ENCODE measurements at regions not wholly inside any gene's neighbourhood (a gene's known extent, or its start where the extent isn't known, plus 50 kb on each side); places are given as distances from the start of the nearest gene placed in this dataset.

DNA sequence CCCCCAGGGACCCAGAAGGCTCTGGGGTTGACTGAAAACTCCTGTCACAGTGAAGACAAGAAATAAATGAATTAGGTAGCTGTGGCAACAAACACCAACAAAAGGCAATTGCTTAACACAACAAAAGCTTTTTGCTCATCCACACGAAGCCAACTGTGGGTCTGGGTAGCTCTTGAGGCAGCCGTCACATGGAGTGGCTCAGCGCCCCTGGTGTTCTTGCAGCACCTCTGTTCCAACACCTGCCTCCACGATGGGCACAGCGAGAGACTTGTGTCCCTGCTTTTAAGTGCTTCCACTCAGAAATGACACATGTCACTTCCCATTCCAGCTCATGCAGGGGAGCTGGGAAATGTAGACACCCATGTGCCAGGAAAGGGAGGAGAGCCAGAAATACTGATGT, 364.5 kb upstream of the DUSP10 start:
- no peak for ATAC-seq
- TF ChIP-seq ZFP30 (CRISPR knock-in tag; IDR thresholded peaks at IDR 0.05), result no peak
- TF ChIP-seq GLIS3 (CRISPR knock-in tag; IDR thresholded peaks at IDR 0.05), result no peak
- no peak for TF ChIP-seq ZNF70 (CRISPR knock-in tag; IDR thresholded peaks at IDR 0.05)
- TF ChIP-seq ARNTL (CRISPR knock-in tag; IDR thresholded peaks at IDR 0.05; ENCODE audit: borderline replicate concordance, low read depth), result no peak
- no peak for TF ChIP-seq CSDC2 (CRISPR knock-in tag; IDR thresholded peaks at IDR 0.05)
- TF ChIP-seq ZNF8 (CRISPR knock-in tag; IDR thresholded peaks at IDR 0.05), result no peak
- TF ChIP-seq ESRRG (CRISPR knock-in tag; IDR thresholded peaks at IDR 0.05), result no peak
- TF ChIP-seq PPARA (CRISPR knock-in tag; IDR thresholded peaks at IDR 0.05; ENCODE audit: borderline replicate concordance), result no peak
- TF ChIP-seq ZFP3 (CRISPR knock-in tag; IDR thresholded peaks at IDR 0.05), result no peak
- TF ChIP-seq, protein P1, sequence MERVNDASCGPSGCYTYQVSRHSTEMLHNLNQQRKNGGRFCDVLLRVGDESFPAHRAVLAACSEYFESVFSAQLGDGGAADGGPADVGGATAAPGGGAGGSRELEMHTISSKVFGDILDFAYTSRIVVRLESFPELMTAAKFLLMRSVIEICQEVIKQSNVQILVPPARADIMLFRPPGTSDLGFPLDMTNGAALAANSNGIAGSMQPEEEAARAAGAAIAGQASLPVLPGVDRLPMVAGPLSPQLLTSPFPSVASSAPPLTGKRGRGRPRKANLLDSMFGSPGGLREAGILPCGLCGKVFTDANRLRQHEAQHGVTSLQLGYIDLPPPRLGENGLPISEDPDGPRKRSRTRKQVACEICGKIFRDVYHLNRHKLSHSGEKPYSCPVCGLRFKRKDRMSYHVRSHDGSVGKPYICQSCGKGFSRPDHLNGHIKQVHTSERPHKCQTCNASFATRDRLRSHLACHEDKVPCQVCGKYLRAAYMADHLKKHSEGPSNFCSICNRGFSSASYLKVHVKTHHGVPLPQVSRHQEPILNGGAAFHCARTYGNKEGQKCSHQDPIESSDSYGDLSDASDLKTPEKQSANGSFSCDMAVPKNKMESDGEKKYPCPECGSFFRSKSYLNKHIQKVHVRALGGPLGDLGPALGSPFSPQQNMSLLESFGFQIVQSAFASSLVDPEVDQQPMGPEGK (CRISPR knock-in tag; IDR thresholded peaks at IDR 0.05; ENCODE audit: borderline replicate concordance), result no peak
- TF ChIP-seq TOX (CRISPR knock-in tag; IDR thresholded peaks at IDR 0.05; ENCODE audit: borderline replicate concordance), result no peak
- no peak for TF ChIP-seq ZC3H10 (CRISPR knock-in tag; IDR thresholded peaks at IDR 0.05)
- no peak for TF ChIP-seq ZNF565 (CRISPR knock-in tag; conservative IDR thresholded peaks at IDR 0.05; ENCODE audit: low read depth)
- no peak for TF ChIP-seq ISL1 (CRISPR knock-in tag; IDR thresholded peaks at IDR 0.05)
- no peak for TF ChIP-seq OSR1 (CRISPR knock-in tag; IDR thresholded peaks at IDR 0.05)
- TF ChIP-seq, protein P2, sequence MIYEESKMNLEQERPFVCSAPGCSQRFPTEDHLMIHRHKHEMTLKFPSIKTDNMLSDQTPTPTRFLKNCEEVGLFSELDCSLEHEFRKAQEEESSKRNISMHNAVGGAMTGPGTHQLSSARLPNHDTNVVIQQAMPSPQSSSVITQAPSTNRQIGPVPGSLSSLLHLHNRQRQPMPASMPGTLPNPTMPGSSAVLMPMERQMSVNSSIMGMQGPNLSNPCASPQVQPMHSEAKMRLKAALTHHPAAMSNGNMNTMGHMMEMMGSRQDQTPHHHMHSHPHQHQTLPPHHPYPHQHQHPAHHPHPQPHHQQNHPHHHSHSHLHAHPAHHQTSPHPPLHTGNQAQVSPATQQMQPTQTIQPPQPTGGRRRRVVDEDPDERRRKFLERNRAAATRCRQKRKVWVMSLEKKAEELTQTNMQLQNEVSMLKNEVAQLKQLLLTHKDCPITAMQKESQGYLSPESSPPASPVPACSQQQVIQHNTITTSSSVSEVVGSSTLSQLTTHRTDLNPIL (CRISPR knock-in tag; IDR thresholded peaks at IDR 0.05; ENCODE audit: low read depth), result no peak
- no peak for TF ChIP-seq TCF4 (CRISPR knock-in tag; IDR thresholded peaks at IDR 0.05; ENCODE audit: borderline replicate concordance)
- TF ChIP-seq, protein P3, sequence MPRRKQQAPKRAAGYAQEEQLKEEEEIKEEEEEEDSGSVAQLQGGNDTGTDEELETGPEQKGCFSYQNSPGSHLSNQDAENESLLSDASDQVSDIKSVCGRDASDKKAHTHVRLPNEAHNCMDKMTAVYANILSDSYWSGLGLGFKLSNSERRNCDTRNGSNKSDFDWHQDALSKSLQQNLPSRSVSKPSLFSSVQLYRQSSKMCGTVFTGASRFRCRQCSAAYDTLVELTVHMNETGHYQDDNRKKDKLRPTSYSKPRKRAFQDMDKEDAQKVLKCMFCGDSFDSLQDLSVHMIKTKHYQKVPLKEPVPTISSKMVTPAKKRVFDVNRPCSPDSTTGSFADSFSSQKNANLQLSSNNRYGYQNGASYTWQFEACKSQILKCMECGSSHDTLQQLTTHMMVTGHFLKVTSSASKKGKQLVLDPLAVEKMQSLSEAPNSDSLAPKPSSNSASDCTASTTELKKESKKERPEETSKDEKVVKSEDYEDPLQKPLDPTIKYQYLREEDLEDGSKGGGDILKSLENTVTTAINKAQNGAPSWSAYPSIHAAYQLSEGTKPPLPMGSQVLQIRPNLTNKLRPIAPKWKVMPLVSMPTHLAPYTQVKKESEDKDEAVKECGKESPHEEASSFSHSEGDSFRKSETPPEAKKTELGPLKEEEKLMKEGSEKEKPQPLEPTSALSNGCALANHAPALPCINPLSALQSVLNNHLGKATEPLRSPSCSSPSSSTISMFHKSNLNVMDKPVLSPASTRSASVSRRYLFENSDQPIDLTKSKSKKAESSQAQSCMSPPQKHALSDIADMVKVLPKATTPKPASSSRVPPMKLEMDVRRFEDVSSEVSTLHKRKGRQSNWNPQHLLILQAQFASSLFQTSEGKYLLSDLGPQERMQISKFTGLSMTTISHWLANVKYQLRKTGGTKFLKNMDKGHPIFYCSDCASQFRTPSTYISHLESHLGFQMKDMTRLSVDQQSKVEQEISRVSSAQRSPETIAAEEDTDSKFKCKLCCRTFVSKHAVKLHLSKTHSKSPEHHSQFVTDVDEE (CRISPR knock-in tag; IDR thresholded peaks at IDR 0.05), result no peak
- TF ChIP-seq, protein P4, sequence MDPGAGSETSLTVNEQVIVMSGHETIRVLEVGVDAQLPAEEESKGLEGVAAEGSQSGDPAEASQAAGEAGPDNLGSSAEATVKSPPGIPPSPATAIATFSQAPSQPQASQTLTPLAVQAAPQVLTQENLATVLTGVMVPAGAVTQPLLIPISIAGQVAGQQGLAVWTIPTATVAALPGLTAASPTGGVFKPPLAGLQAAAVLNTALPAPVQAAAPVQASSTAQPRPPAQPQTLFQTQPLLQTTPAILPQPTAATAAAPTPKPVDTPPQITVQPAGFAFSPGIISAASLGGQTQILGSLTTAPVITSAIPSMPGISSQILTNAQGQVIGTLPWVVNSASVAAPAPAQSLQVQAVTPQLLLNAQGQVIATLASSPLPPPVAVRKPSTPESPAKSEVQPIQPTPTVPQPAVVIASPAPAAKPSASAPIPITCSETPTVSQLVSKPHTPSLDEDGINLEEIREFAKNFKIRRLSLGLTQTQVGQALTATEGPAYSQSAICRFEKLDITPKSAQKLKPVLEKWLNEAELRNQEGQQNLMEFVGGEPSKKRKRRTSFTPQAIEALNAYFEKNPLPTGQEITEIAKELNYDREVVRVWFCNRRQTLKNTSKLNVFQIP (CRISPR knock-in tag; IDR thresholded peaks at IDR 0.05; ENCODE audit: borderline replicate concordance, low read depth), result no peak
- no peak for TF ChIP-seq BACH2 (CRISPR knock-in tag; IDR thresholded peaks at IDR 0.05; ENCODE audit: borderline replicate concordance)

DNA sequence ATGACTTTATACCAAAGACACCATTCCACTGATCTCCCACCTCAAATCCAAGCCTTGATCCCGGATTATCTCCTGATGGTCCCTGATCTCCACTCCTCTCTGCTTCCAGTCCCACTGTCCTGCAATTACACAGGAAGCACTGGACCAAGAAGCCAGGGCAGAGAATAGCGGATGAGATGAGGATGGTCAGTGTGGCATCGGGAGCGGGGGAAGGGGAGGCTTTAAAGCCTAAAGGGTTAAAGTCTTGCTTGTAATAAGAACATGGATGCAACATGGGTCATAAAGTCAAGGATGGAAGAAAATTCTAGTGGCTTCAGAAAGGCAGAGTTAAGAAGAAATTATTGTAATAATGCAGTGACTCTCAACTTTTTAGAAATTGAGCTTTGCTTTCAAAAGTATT, 364.0 kb upstream of the DUSP10 start:
- no peak for TF ChIP-seq ZNF70 (CRISPR knock-in tag; IDR thresholded peaks at IDR 0.05)
- TF ChIP-seq CSDC2 (CRISPR knock-in tag; IDR thresholded peaks at IDR 0.05), result no peak
- no peak for TF ChIP-seq ZNF8 (CRISPR knock-in tag; IDR thresholded peaks at IDR 0.05)
- ATAC-seq, result no peak

DNA sequence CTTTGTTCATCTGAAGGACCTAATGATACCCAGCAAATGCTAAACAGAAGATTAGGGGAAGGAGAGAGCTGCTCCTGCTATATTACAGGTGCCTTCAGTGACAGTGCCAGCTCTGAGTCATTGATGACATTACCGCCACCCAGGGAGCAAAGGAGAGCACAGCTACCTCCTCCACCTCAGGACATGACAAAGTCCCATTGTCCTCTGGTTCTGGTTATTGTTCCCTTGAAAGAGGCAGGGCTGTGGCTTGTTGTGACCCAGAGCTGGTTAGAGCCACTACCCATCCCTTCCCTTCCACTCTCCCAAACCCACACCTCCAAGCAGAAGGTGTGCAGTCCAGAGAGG, 363.5 kb upstream of the DUSP10 start:
- TF ChIP-seq, protein P3 (CRISPR knock-in tag; IDR thresholded peaks at IDR 0.05), result no peak
- ATAC-seq, result no peak

All from SK-N-SH treated with all-trans-retinoic acid at 6 μM for 48 hours (cell line).